ENCODE measurements at regions not wholly inside any gene's neighbourhood (a gene's known extent, or its start where the extent isn't known, plus 50 kb on each side); places are given as distances from the start of the nearest gene placed in this dataset.

GRCh38 chr1:174105086-174105485 lies 54.2 kb upstream of the RABGAP1L start:
- TF ChIP-seq CTCF (IDR thresholded peaks at IDR 0.05) (no peak), POLR2AphosphoS5 (IDR thresholded peaks at IDR 0.05) (no peak)

Measured in transverse colon (tissue), 4 donors.